ENCODE measurements at regions not wholly inside any gene's neighbourhood (a gene's known extent, or its start where the extent isn't known, plus 50 kb on each side); places are given as distances from the start of the nearest gene placed in this dataset.

DNA sequence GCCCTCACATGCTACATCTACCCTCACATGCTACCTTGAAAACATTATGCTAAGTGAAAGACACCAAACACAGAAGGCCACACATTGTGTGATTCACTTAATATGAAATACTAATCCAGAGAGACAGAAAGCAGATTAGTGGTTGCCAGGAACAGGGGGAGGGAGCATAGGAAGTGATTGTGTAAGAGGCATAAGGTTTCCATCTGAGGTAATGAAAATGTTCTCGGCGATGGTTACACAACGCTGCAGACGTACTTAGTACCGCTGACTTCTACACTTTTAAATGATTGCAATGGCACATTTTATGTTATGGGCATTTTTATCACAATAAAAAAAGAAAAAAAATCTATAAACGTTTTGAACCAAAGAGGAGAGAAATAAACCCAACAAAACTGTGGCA lies 742.3 kb downstream of the TYW1 start:
- no peak overlapping the region for H4K8ac ChIP-seq (ENCODE audit: low read depth in 2 of 2, low read length in 2 of 2)
- no peak overlapping the region for H2BK20ac ChIP-seq (ENCODE audit: low read depth, low read length)
- TF ChIP-seq RAD21 (IDR thresholded peaks at IDR 0.05; ENCODE audit: low read length) (no peak), MAZ (IDR thresholded peaks at IDR 0.05; ENCODE audit: borderline replicate concordance, low read depth, low read length) (no peak)
- TF ChIP-seq, protein P1, sequence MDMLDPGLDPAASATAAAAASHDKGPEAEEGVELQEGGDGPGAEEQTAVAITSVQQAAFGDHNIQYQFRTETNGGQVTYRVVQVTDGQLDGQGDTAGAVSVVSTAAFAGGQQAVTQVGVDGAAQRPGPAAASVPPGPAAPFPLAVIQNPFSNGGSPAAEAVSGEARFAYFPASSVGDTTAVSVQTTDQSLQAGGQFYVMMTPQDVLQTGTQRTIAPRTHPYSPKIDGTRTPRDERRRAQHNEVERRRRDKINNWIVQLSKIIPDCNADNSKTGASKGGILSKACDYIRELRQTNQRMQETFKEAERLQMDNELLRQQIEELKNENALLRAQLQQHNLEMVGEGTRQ (IDR thresholded peaks at IDR 0.05; ENCODE audit: low read depth, low read length) = no peak
- ATAC-seq (ENCODE audit: low read depth) (no peak), DNase-seq (no peak)
- no peak overlapping the region for H2BK5ac ChIP-seq (ENCODE audit: low read depth, low read length, poor library complexity, severe bottlenecking)
- H4K91ac ChIP-seq (ENCODE audit: insufficient read depth, low read depth, low read length) = no peak overlapping the region
- H3K9me3 ChIP-seq (ENCODE audit: control insufficient read depth, insufficient read depth, low read length) = peaks cover 18% of the 10 kb centered on the region
- no peaks in the 10 kb centered on the region for H3K9me1 ChIP-seq (ENCODE audit: insufficient read depth, low read length)
- no peak overlapping the region for H3K18ac ChIP-seq (ENCODE audit: low read depth, low read length)
- in situ Hi-C loops (cut with MboI; ENCODE audit: low sequenced_read_pairs) (no loop called here), intact Hi-C loops (cut with micrococcal nuclease) (no loop called here), dilution Hi-C loops (cut with HindIII; ENCODE audit: low sequenced_read_pairs, unreplicated experiment) (no loop called here)
- H3K79me1 ChIP-seq (ENCODE audit: low read depth in 1 of 2, low read length in 2 of 2) = no peaks in the 10 kb centered on the region
- no peak overlapping the region for H3K4me2 ChIP-seq (ENCODE audit: low read depth, low read length)
- H3K14ac ChIP-seq (replicated peaks; ENCODE audit: low read depth, low read length) = no peak overlapping the region
- H3K27me3 ChIP-seq (ENCODE audit: control insufficient read depth, insufficient read depth, low read length) = no peaks in the 10 kb centered on the region
- H3K4me3 ChIP-seq (ENCODE audit: insufficient read depth, low read depth, low read length) = no peak overlapping the region
- H2BK15ac ChIP-seq (ENCODE audit: low read depth, low read length) = no peak overlapping the region
- H3K4me1 ChIP-seq (ENCODE audit: control insufficient read depth, insufficient read depth, low read length) = no peaks in the 10 kb centered on the region
- no peak overlapping the region for H2BK120ac ChIP-seq (ENCODE audit: low read depth, low read length)
- no TSS peak for BruUV-seq (replicated peaks)
- POLR2A ChIA-PET (ENCODE audit: unreplicated experiment) = no interaction called here
- no CpG with 5 or more reads among the region's 6 CpGs for WGBS, 2 experiments (ENCODE audit: extremely low coverage in 2 of 2, insufficient read length in 1 of 2)
- H2AK5ac ChIP-seq (ENCODE audit: low read depth, low read length) = no peak overlapping the region
- no peak overlapping the region for H4K5ac ChIP-seq (ENCODE audit: low read depth, low read length)
- no peak overlapping the region for H2AFZ ChIP-seq (replicated peaks; ENCODE audit: low read length, poor library complexity)
- H3K9ac ChIP-seq (ENCODE audit: low read depth, low read length) = no peak overlapping the region
- no peak overlapping the region for H3K56ac ChIP-seq (ENCODE audit: extremely low read depth, insufficient read depth, low read length)
- no peak overlapping the region for H3K4ac ChIP-seq (ENCODE audit: low read depth, low read length)
- CTCF ChIA-PET = no interaction called here
- H3K36me3 ChIP-seq (ENCODE audit: control insufficient read depth, insufficient read depth, low read length) = no peaks in the 10 kb centered on the region
- H2AK9ac ChIP-seq (replicated peaks; ENCODE audit: low read depth, low read length, poor library complexity) = no peak overlapping the region
- no peak overlapping the region for H3K27ac ChIP-seq (ENCODE audit: insufficient read depth, low read length)
- H3K23ac ChIP-seq (ENCODE audit: low read depth, low read length) = no peak overlapping the region
- H4K20me1 ChIP-seq (ENCODE audit: insufficient read depth, low read length) = no peaks in the 10 kb centered on the region

All from IMR-90 (cell line).